ENCODE measurements at regions not wholly inside any gene's neighbourhood (a gene's known extent, or its start where the extent isn't known, plus 50 kb on each side); places are given as distances from the start of the nearest gene placed in this dataset.

GRCh38 chr4:32544846-32545245 lies 1824.7 kb downstream of the PCDH7 start:
- no peaks in the 10 kb centered on the region for H3K27me3 Mint-ChIP-seq
- POLR2A ChIA-PET (ENCODE audit: partially characterized antibody), result no interaction called here
- intact Hi-C loops (cut with micrococcal nuclease), result no loop called here
- Histone ChIP-seq H3K36me3 (ENCODE audit: insufficient read depth, low read length) (no peaks in the 10 kb centered on the region), H3K27me3 (ENCODE audit: insufficient read depth, low read length) (no peaks in the 10 kb centered on the region), H3K9me3 (ENCODE audit: control insufficient read depth in 1 of 2, low read length in 2 of 2) (no peaks in the 10 kb centered on the region), H3K4me3 (ENCODE audit: low read length in 2 of 2) (no peak overlapping the region), H3K4me1 (ENCODE audit: insufficient read depth, low read length) (no peaks in the 10 kb centered on the region), H3K27ac (ENCODE audit: low read depth, low read length) (no peak overlapping the region)
- no peaks in the 10 kb centered on the region for H3K4me1 Mint-ChIP-seq
- CTCF ChIA-PET (ENCODE audit: partially characterized antibody), result no interaction called here
- no peaks in the 10 kb centered on the region for H3K36me3 Mint-ChIP-seq
- DNase-seq, result no peak
- H3K4me3 Mint-ChIP-seq, result no peak overlapping the region
- no peak overlapping the region for H3K27ac Mint-ChIP-seq
- peaks cover 0 to 15% (median 5%) of the 10 kb centered on the region in 8 donors for H3K9me3 Mint-ChIP-seq

GRCh38 chr4:32551943-32552342 lies 1831.8 kb downstream of the PCDH7 start:
- H3K9me3 Mint-ChIP-seq, result peaks cover 0 to 5% (median 0%) of the 10 kb centered on the region in 8 donors
- Histone ChIP-seq H3K36me3 (ENCODE audit: insufficient read depth, low read length) (no peaks in the 10 kb centered on the region), H3K27ac (ENCODE audit: low read depth, low read length) (no peak overlapping the region), H3K4me3 (ENCODE audit: low read length in 2 of 2) (no peak overlapping the region), H3K27me3 (ENCODE audit: insufficient read depth, low read length) (no peaks in the 10 kb centered on the region), H3K4me1 (ENCODE audit: insufficient read depth, low read length) (no peaks in the 10 kb centered on the region), H3K9me3 (ENCODE audit: control insufficient read depth in 1 of 2, low read length in 2 of 2) (no peaks in the 10 kb centered on the region)
- H3K27me3 Mint-ChIP-seq, result no peaks in the 10 kb centered on the region
- ChIA-PET POLR2A (ENCODE audit: partially characterized antibody) (no interaction called here), CTCF (ENCODE audit: partially characterized antibody) (no interaction called here)
- intact Hi-C loops (cut with micrococcal nuclease), result no loop called here
- DNase-seq, result no peak
- no peaks in the 10 kb centered on the region for H3K36me3 Mint-ChIP-seq
- H3K4me3 Mint-ChIP-seq, result no peak overlapping the region
- no peaks in the 10 kb centered on the region for H3K4me1 Mint-ChIP-seq
- H3K27ac Mint-ChIP-seq, result no peak overlapping the region

DNA sequence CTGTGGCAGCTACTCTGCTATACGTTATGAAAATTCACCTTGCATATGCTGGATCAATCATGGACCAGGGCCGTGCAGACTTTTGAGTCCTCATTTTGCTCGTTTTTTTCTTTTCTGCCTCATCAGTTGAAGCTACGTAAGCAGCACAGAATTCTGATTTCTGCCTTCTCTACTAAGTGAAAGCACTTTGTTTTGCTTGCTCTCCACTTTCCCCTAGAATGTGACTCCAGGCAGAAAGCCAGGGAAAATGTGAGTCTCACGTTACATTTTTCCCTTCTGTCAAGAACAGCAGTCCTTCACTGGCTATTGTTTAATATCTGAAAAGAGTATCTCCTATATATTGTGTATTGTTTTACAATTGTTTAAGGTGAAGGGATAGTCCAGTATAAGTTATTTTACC lies 1840.1 kb downstream of the PCDH7 start:
- intact Hi-C loops (cut with micrococcal nuclease), result no loop called here
- Histone ChIP-seq H3K36me3 (ENCODE audit: insufficient read depth, low read length) (no peaks in the 10 kb centered on the region), H3K27ac (ENCODE audit: low read depth, low read length) (no peak overlapping the region), H3K4me3 (ENCODE audit: low read length in 2 of 2) (no peak overlapping the region), H3K4me1 (ENCODE audit: insufficient read depth, low read length) (no peaks in the 10 kb centered on the region), H3K9me3 (ENCODE audit: control insufficient read depth in 1 of 2, low read length in 2 of 2) (no peaks in the 10 kb centered on the region), H3K27me3 (ENCODE audit: insufficient read depth, low read length) (no peaks in the 10 kb centered on the region)
- Mint-ChIP-seq H3K4me3 (no peak overlapping the region), H3K9me3 (peaks cover 2 to 18% (median 6%) of the 10 kb centered on the region in 8 donors), H3K27ac (no peak overlapping the region), H3K27me3 (no peaks in the 10 kb centered on the region), H3K36me3 (no peaks in the 10 kb centered on the region), H3K4me1 (no peaks in the 10 kb centered on the region)
- CTCF ChIA-PET (ENCODE audit: partially characterized antibody), result no interaction called here
- no peak for DNase-seq
- POLR2A ChIA-PET (ENCODE audit: partially characterized antibody), result no interaction called here

- H3K4me3 ChIP-seq (ENCODE audit: low read length in 2 of 2), result no peak overlapping the region
- intact Hi-C loops (cut with micrococcal nuclease), result no loop called here
- CTCF ChIA-PET (ENCODE audit: partially characterized antibody), result no interaction called here
- Mint-ChIP-seq H3K4me3 (no peak overlapping the region), H3K27me3 (no peaks in the 10 kb centered on the region), H3K9me3 (peaks cover 2 to 22% (median 7%) of the 10 kb centered on the region in 8 donors), H3K27ac (no peak overlapping the region), H3K4me1 (no peaks in the 10 kb centered on the region), H3K36me3 (no peaks in the 10 kb centered on the region)
- POLR2A ChIA-PET (ENCODE audit: partially characterized antibody), result no interaction called here
- H3K27me3 ChIP-seq (ENCODE audit: insufficient read depth, low read length), result no peaks in the 10 kb centered on the region
- DNase-seq, result no peak
- H3K27ac ChIP-seq (ENCODE audit: low read depth, low read length), result no peak overlapping the region
- H3K9me3 ChIP-seq (ENCODE audit: control insufficient read depth in 1 of 2, low read length in 2 of 2), result no peaks in the 10 kb centered on the region
- H3K4me1 ChIP-seq (ENCODE audit: insufficient read depth, low read length), result no peaks in the 10 kb centered on the region
- no peaks in the 10 kb centered on the region for H3K36me3 ChIP-seq (ENCODE audit: insufficient read depth, low read length)
Observed at GRCh38 chr4:32562010-32562409, 1841.8 kb downstream of the PCDH7 start.

GRCh38 chr4:32564626-32565025 lies 1844.5 kb downstream of the PCDH7 start:
- CTCF ChIA-PET (ENCODE audit: partially characterized antibody), result no interaction called here
- Histone ChIP-seq H3K4me3 (ENCODE audit: low read length in 2 of 2) (no peak overlapping the region), H3K9me3 (ENCODE audit: control insufficient read depth in 1 of 2, low read length in 2 of 2) (no peaks in the 10 kb centered on the region), H3K27ac (ENCODE audit: low read depth, low read length) (no peak overlapping the region), H3K27me3 (ENCODE audit: insufficient read depth, low read length) (no peaks in the 10 kb centered on the region), H3K4me1 (ENCODE audit: insufficient read depth, low read length) (no peaks in the 10 kb centered on the region), H3K36me3 (ENCODE audit: insufficient read depth, low read length) (no peaks in the 10 kb centered on the region)
- Mint-ChIP-seq H3K9me3 (peaks cover 1 to 26% (median 8%) of the 10 kb centered on the region in 8 donors), H3K4me1 (no peaks in the 10 kb centered on the region), H3K36me3 (no peaks in the 10 kb centered on the region), H3K4me3 (no peak overlapping the region), H3K27ac (no peak overlapping the region), H3K27me3 (no peaks in the 10 kb centered on the region)
- POLR2A ChIA-PET (ENCODE audit: partially characterized antibody), result no interaction called here
- no peak for DNase-seq
- intact Hi-C loops (cut with micrococcal nuclease), result no loop called here

GRCh38 chr4:32569861-32570260 lies 1849.7 kb downstream of the PCDH7 start:
- Mint-ChIP-seq H3K4me1 (no peaks in the 10 kb centered on the region), H3K4me3 (no peak overlapping the region), H3K27ac (no peak overlapping the region), H3K36me3 (no peaks in the 10 kb centered on the region), H3K27me3 (no peaks in the 10 kb centered on the region), H3K9me3 (peaks cover 0 to 18% (median 7%) of the 10 kb centered on the region in 8 donors)
- no peaks in the 10 kb centered on the region for H3K27me3 ChIP-seq (ENCODE audit: insufficient read depth, low read length)
- H3K9me3 ChIP-seq (ENCODE audit: control insufficient read depth in 1 of 2, low read length in 2 of 2), result no peaks in the 10 kb centered on the region
- H3K4me3 ChIP-seq (ENCODE audit: low read length in 2 of 2), result no peak overlapping the region
- intact Hi-C loops (cut with micrococcal nuclease), result no loop called here
- H3K36me3 ChIP-seq (ENCODE audit: insufficient read depth, low read length), result no peaks in the 10 kb centered on the region
- ChIA-PET CTCF (ENCODE audit: partially characterized antibody) (no interaction called here), POLR2A (ENCODE audit: partially characterized antibody) (no interaction called here)
- no peak overlapping the region for H3K27ac ChIP-seq (ENCODE audit: low read depth, low read length)
- H3K4me1 ChIP-seq (ENCODE audit: insufficient read depth, low read length), result no peaks in the 10 kb centered on the region
- DNase-seq, result no peak

GRCh38 chr4:32572366-32572765 lies 1852.2 kb downstream of the PCDH7 start:
- no peaks in the 10 kb centered on the region for H3K4me1 Mint-ChIP-seq
- intact Hi-C loops (cut with micrococcal nuclease), result no loop called here
- no peak overlapping the region for H3K27ac Mint-ChIP-seq
- Histone ChIP-seq H3K27me3 (ENCODE audit: insufficient read depth, low read length) (no peaks in the 10 kb centered on the region), H3K9me3 (ENCODE audit: control insufficient read depth in 1 of 2, low read length in 2 of 2) (no peaks in the 10 kb centered on the region), H3K36me3 (ENCODE audit: insufficient read depth, low read length) (no peaks in the 10 kb centered on the region), H3K27ac (ENCODE audit: low read depth, low read length) (no peak overlapping the region), H3K4me3 (ENCODE audit: low read length in 2 of 2) (no peak overlapping the region), H3K4me1 (ENCODE audit: insufficient read depth, low read length) (no peaks in the 10 kb centered on the region)
- DNase-seq, result no peak
- H3K9me3 Mint-ChIP-seq, result peaks cover 0 to 19% (median 6%) of the 10 kb centered on the region in 8 donors
- no peaks in the 10 kb centered on the region for H3K36me3 Mint-ChIP-seq
- CTCF ChIA-PET (ENCODE audit: partially characterized antibody), result no interaction called here
- no peaks in the 10 kb centered on the region for H3K27me3 Mint-ChIP-seq
- no peak overlapping the region for H3K4me3 Mint-ChIP-seq
- POLR2A ChIA-PET (ENCODE audit: partially characterized antibody), result no interaction called here

DNA sequence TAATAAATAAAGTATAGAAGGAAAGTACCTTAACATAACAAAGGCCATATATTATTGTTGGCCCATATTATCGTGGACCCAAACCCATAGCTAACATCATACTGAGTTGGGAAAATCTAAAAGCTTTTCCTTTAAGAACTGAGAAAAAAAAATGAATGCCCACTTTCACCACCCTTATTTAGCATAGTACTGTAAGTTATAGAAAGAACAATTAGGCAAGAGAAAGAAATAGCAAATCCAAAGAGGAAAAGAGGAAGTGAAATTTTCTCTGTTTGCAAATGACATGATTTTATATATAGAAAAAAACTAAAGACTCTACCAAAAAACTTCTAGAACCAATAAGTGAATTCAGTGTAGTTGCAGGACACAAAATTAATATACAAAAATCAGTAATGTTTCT lies 1854.6 kb downstream of the PCDH7 start:
- peaks cover 0 to 17% (median 8%) of the 10 kb centered on the region in 8 donors for H3K9me3 Mint-ChIP-seq
- CTCF ChIA-PET (ENCODE audit: partially characterized antibody), result no interaction called here
- intact Hi-C loops (cut with micrococcal nuclease), result no loop called here

More for the DNA sequence above, 1854.6 kb downstream of the PCDH7 start:
- no peak overlapping the region for H3K27ac ChIP-seq (ENCODE audit: low read depth, low read length)
- H3K27me3 ChIP-seq (ENCODE audit: insufficient read depth, low read length), result no peaks in the 10 kb centered on the region
- H3K27ac Mint-ChIP-seq, result no peak overlapping the region
- H3K4me1 Mint-ChIP-seq, result no peaks in the 10 kb centered on the region
- POLR2A ChIA-PET (ENCODE audit: partially characterized antibody), result no interaction called here
- no peaks in the 10 kb centered on the region for H3K4me1 ChIP-seq (ENCODE audit: insufficient read depth, low read length)
- H3K36me3 Mint-ChIP-seq, result no peaks in the 10 kb centered on the region
- H3K4me3 ChIP-seq (ENCODE audit: low read length in 2 of 2), result no peak overlapping the region
- no peak for DNase-seq
- no peaks in the 10 kb centered on the region for H3K36me3 ChIP-seq (ENCODE audit: insufficient read depth, low read length)
- no peaks in the 10 kb centered on the region for H3K27me3 Mint-ChIP-seq
- no peak overlapping the region for H3K4me3 Mint-ChIP-seq
- H3K9me3 ChIP-seq (ENCODE audit: control insufficient read depth in 1 of 2, low read length in 2 of 2), result no peaks in the 10 kb centered on the region
